ENCODE measurements at regions not wholly inside any gene's neighbourhood (a gene's known extent, or its start where the extent isn't known, plus 50 kb on each side); places are given as distances from the start of the nearest gene placed in this dataset.

DNA sequence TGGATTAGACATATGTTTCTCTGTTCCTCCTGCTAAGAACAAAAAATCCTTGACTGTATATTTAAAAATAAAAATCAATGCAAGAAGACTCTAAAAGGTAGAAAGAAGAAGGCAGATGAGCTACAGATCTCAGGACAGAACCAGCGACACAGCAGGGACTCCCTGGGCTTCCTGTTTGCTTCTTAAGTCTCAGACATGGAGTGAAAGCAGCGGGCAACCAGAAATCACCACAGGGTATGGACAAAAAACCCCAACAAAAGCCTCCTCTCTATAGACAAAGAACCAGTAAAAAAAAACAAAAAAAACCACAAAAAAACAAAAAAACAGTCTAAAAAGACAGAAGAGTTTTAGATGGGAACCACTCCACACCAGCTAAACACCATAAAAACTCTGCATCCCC is 971.0 kb upstream of the GYPC start:
- TF ChIP-seq, protein P1, sequence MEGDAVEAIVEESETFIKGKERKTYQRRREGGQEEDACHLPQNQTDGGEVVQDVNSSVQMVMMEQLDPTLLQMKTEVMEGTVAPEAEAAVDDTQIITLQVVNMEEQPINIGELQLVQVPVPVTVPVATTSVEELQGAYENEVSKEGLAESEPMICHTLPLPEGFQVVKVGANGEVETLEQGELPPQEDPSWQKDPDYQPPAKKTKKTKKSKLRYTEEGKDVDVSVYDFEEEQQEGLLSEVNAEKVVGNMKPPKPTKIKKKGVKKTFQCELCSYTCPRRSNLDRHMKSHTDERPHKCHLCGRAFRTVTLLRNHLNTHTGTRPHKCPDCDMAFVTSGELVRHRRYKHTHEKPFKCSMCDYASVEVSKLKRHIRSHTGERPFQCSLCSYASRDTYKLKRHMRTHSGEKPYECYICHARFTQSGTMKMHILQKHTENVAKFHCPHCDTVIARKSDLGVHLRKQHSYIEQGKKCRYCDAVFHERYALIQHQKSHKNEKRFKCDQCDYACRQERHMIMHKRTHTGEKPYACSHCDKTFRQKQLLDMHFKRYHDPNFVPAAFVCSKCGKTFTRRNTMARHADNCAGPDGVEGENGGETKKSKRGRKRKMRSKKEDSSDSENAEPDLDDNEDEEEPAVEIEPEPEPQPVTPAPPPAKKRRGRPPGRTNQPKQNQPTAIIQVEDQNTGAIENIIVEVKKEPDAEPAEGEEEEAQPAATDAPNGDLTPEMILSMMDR (IDR thresholded peaks at IDR 0.05 in 2 of 3, conservative IDR thresholded peaks at IDR 0.05 in 1 of 3; ENCODE audit: control insufficient read depth in 2 of 3, extremely low read depth in 1 of 3, insufficient read depth in 1 of 3, low read depth in 3 of 3, low read length in 3 of 3), result no peak
- TF ChIP-seq POLR2A (IDR thresholded peaks at IDR 0.05; ENCODE audit: low read depth, low read length) (no peak), YY1 (IDR thresholded peaks at IDR 0.05; ENCODE audit: low read depth, low read length) (no peak), HDAC2 (IDR thresholded peaks at IDR 0.05) (no peak), TCF12 (IDR thresholded peaks at IDR 0.05; ENCODE audit: low read depth, low read length) (no peak)
- TF ChIP-seq, protein P2, sequence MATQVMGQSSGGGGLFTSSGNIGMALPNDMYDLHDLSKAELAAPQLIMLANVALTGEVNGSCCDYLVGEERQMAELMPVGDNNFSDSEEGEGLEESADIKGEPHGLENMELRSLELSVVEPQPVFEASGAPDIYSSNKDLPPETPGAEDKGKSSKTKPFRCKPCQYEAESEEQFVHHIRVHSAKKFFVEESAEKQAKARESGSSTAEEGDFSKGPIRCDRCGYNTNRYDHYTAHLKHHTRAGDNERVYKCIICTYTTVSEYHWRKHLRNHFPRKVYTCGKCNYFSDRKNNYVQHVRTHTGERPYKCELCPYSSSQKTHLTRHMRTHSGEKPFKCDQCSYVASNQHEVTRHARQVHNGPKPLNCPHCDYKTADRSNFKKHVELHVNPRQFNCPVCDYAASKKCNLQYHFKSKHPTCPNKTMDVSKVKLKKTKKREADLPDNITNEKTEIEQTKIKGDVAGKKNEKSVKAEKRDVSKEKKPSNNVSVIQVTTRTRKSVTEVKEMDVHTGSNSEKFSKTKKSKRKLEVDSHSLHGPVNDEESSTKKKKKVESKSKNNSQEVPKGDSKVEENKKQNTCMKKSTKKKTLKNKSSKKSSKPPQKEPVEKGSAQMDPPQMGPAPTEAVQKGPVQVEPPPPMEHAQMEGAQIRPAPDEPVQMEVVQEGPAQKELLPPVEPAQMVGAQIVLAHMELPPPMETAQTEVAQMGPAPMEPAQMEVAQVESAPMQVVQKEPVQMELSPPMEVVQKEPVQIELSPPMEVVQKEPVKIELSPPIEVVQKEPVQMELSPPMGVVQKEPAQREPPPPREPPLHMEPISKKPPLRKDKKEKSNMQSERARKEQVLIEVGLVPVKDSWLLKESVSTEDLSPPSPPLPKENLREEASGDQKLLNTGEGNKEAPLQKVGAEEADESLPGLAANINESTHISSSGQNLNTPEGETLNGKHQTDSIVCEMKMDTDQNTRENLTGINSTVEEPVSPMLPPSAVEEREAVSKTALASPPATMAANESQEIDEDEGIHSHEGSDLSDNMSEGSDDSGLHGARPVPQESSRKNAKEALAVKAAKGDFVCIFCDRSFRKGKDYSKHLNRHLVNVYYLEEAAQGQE (IDR thresholded peaks at IDR 0.05; ENCODE audit: low read depth, low read length), result no peak
- TF ChIP-seq, protein P3, sequence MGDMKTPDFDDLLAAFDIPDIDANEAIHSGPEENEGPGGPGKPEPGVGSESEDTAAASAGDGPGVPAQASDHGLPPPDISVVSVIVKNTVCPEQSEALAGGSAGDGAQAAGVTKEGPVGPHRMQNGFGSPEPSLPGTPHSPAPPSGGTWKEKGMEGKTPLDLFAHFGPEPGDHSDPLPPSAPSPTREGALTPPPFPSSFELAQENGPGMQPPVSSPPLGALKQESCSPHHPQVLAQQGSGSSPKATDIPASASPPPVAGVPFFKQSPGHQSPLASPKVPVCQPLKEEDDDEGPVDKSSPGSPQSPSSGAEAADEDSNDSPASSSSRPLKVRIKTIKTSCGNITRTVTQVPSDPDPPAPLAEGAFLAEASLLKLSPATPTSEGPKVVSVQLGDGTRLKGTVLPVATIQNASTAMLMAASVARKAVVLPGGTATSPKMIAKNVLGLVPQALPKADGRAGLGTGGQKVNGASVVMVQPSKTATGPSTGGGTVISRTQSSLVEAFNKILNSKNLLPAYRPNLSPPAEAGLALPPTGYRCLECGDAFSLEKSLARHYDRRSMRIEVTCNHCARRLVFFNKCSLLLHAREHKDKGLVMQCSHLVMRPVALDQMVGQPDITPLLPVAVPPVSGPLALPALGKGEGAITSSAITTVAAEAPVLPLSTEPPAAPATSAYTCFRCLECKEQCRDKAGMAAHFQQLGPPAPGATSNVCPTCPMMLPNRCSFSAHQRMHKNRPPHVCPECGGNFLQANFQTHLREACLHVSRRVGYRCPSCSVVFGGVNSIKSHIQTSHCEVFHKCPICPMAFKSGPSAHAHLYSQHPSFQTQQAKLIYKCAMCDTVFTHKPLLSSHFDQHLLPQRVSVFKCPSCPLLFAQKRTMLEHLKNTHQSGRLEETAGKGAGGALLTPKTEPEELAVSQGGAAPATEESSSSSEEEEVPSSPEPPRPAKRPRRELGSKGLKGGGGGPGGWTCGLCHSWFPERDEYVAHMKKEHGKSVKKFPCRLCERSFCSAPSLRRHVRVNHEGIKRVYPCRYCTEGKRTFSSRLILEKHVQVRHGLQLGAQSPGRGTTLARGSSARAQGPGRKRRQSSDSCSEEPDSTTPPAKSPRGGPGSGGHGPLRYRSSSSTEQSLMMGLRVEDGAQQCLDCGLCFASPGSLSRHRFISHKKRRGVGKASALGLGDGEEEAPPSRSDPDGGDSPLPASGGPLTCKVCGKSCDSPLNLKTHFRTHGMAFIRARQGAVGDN (IDR thresholded peaks at IDR 0.05), result no peak

All from GM12878 (cell line).